Nephron progenitor cell (in vitro differentiated cells): ENCODE measurements at regions not wholly inside any gene's neighbourhood (a gene's known extent, or its start where the extent isn't known, plus 50 kb on each side); places are given as distances from the start of the nearest gene placed in this dataset.

ENCODE experiments used
- DNase-seq: peaks from one replicate; pipeline ENCODE4 v3.0.0; 2021
- H3K27ac Mint-ChIP-seq: 2 replicates; pipeline ENCODE4 v1.8.0; 2021; ENCODE audit warnings: mild to moderate bottlenecking, moderate library complexity, mixed read lengths
- H3K27me3 Mint-ChIP-seq: 2 replicates; pipeline ENCODE4 v1.8.0; 2021; ENCODE audit warnings: mild to moderate bottlenecking, low read depth, mixed read lengths; ENCODE audit not compliant: poor library complexity
- H3K36me3 Mint-ChIP-seq: 2 replicates; pipeline ENCODE4 v1.8.0; 2021; ENCODE audit warnings: low read depth, mixed read lengths
- H3K4me1 Mint-ChIP-seq: 2 replicates; pipeline ENCODE4 v1.8.0; 2021; ENCODE audit warnings: mixed read lengths
- H3K4me3 Mint-ChIP-seq: 2 replicates; pipeline ENCODE4 v1.8.0; 2021; ENCODE audit warnings: mild to moderate bottlenecking, moderate library complexity, mixed read lengths
- H3K9me3 Mint-ChIP-seq: 2 replicates; pipeline ENCODE4 v1.8.0; 2021; ENCODE audit warnings: mild to moderate bottlenecking, moderate library complexity, mixed read lengths
- CTCF ChIP-seq: fragments of 200-600 bp; sonication (generic); IDR thresholded peaks from 2 replicates; pipeline ENCODE4 v1.5.0; 2021; ENCODE audit warnings: antibody characterized with exemption

GRCh38 chrX:5829469-5829868 is 399.2 kb downstream of the NLGN4X start:
- TF ChIP-seq CTCF: no peak
- no peak overlapping the region for H3K4me3 Mint-ChIP-seq
- peaks cover 4% of the 10 kb centered on the region for H3K27me3 Mint-ChIP-seq
- H3K4me1 Mint-ChIP-seq: peaks cover 1% of the 10 kb centered on the region
- no peak for DNase-seq
- H3K9me3 Mint-ChIP-seq: no peaks in the 10 kb centered on the region
- no peaks in the 10 kb centered on the region for H3K36me3 Mint-ChIP-seq
- no peak overlapping the region for H3K27ac Mint-ChIP-seq

DNA sequence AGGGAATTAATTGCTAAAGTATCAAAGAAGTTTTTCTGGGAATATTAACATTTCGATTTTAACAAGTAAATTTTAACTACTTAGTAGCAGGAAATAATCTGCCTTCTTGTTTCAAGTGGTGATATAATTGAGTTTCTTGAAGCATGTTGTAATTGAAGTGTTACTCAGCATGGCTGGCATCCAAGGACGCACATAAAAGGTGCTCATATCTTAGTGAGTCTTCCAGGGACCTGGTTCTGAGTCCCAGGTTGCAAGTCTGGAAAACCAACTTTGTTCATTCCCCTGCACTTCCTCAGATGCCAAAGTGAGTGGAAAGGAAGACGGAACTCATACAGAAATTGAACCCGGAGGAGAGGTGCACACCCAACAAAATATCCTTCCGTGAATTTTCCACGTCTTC is 399.6 kb downstream of the NLGN4X start:
- H3K27ac Mint-ChIP-seq: no peak overlapping the region
- no peak for TF ChIP-seq CTCF
- H3K9me3 Mint-ChIP-seq: no peaks in the 10 kb centered on the region
- peaks cover 5% of the 10 kb centered on the region for H3K4me1 Mint-ChIP-seq
- no peaks in the 10 kb centered on the region for H3K36me3 Mint-ChIP-seq
- DNase-seq: no peak
- no peak overlapping the region for H3K4me3 Mint-ChIP-seq
- peaks cover 4% of the 10 kb centered on the region for H3K27me3 Mint-ChIP-seq

GRCh38 chrX:5823903-5824302 is 404.8 kb downstream of the NLGN4X start:
- no peak overlapping the region for H3K27ac Mint-ChIP-seq
- peaks cover 4% of the 10 kb centered on the region for H3K27me3 Mint-ChIP-seq
- peaks cover 10% of the 10 kb centered on the region for H3K4me1 Mint-ChIP-seq
- no peaks in the 10 kb centered on the region for H3K9me3 Mint-ChIP-seq
- peak; percentile 17 for DNase-seq
- H3K4me3 Mint-ChIP-seq: no peak overlapping the region
- H3K36me3 Mint-ChIP-seq: no peaks in the 10 kb centered on the region
- no peak for TF ChIP-seq CTCF

GRCh38 chrX:5810636-5811035 is 418.0 kb downstream of the NLGN4X start:
- no peak for TF ChIP-seq CTCF
- H3K27me3 Mint-ChIP-seq: no peaks in the 10 kb centered on the region
- peaks cover 11% of the 10 kb centered on the region for H3K9me3 Mint-ChIP-seq
- H3K36me3 Mint-ChIP-seq: no peaks in the 10 kb centered on the region
- no peak overlapping the region for H3K27ac Mint-ChIP-seq
- H3K4me1 Mint-ChIP-seq: no peaks in the 10 kb centered on the region
- no peak overlapping the region for H3K4me3 Mint-ChIP-seq
- no peak for DNase-seq

DNA sequence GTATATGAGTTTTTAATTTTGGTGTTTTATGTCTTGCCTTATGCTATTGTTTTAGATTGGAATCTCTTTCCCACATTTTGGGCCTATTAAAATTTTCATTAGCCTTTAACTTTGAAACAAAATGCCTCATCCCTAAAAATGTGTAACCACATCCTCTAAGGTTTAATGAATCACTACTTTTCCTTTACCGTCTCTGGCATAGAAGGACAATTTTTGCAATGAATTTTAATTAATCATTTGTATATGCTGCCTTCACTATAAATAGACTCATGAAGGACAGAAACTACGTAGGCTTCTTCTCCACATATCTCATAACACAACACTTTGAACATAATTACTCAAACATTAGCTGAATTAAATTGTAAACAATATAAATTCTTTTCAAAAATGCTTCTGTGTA is 421.5 kb downstream of the NLGN4X start:
- no peaks in the 10 kb centered on the region for H3K36me3 Mint-ChIP-seq

More for the DNA sequence above, 421.5 kb downstream of the NLGN4X start:
- H3K4me3 Mint-ChIP-seq: no peak overlapping the region
- no peak for DNase-seq
- H3K27ac Mint-ChIP-seq: no peak overlapping the region
- TF ChIP-seq CTCF: no peak
- no peaks in the 10 kb centered on the region for H3K4me1 Mint-ChIP-seq
- no peaks in the 10 kb centered on the region for H3K27me3 Mint-ChIP-seq
- H3K9me3 Mint-ChIP-seq: no peaks in the 10 kb centered on the region
